Fibroblast of lung (primary cell): ENCODE measurements at regions not wholly inside any gene's neighbourhood (a gene's known extent, or its start where the extent isn't known, plus 50 kb on each side); places are given as distances from the start of the nearest gene placed in this dataset.

ENCODE experiments used
- EZH2 ChIP-seq: IDR thresholded peaks from 2 replicates; pipeline ENCODE4 v1.5.1; 2012; ENCODE audit warnings: low read length, control low read depth, mild to moderate bottlenecking; ENCODE audit errors: missing control alignments
- TF ChIP-seq, protein P1 (sequence below), 2 donors: IDR thresholded peaks in 1 of 2; conservative IDR thresholded peaks in 1 of 2; 1 replicate in 1 of 2; 2 replicates in 1 of 2; pipeline ENCODE4 v1.5.1; 2011 to 2012; ENCODE audit warnings: low read length in 2 of 2, control low read depth in 1 of 2, inconsistent platforms in 1 of 2, low read depth in 1 of 2, mild to moderate bottlenecking in 1 of 2

DNA sequence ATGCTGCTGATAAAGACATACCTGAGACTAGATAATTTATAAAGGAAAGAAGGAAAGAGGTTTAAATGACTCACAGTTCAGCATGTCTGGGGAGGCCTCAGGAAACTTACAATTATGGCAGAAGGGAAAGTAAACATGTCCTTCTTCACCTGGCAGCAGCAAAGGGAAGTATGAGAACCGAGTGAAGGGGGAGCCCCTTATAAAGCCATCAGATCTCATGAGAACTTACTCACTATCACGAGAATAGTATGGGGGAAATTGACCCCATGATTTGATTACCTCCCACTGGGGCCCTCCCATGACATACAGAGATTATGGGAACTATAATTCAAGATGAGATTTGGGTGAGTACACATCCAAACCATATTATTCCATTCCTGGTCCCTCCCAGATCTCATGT lies 154.4 kb downstream of the FASLG start:
- no peak for TF ChIP-seq EZH2
- TF ChIP-seq, protein P1, sequence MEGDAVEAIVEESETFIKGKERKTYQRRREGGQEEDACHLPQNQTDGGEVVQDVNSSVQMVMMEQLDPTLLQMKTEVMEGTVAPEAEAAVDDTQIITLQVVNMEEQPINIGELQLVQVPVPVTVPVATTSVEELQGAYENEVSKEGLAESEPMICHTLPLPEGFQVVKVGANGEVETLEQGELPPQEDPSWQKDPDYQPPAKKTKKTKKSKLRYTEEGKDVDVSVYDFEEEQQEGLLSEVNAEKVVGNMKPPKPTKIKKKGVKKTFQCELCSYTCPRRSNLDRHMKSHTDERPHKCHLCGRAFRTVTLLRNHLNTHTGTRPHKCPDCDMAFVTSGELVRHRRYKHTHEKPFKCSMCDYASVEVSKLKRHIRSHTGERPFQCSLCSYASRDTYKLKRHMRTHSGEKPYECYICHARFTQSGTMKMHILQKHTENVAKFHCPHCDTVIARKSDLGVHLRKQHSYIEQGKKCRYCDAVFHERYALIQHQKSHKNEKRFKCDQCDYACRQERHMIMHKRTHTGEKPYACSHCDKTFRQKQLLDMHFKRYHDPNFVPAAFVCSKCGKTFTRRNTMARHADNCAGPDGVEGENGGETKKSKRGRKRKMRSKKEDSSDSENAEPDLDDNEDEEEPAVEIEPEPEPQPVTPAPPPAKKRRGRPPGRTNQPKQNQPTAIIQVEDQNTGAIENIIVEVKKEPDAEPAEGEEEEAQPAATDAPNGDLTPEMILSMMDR (conservative IDR thresholded peaks at IDR 0.05 in 1 of 2, IDR thresholded peaks at IDR 0.05 in 1 of 2; ENCODE audit: low read depth in 1 of 2, low read length in 2 of 2), result no peak
